Mucosa of rectum (tissue), 2 donors: ENCODE measurements at regions not wholly inside any gene's neighbourhood (a gene's known extent, or its start where the extent isn't known, plus 50 kb on each side); places are given as distances from the start of the nearest gene placed in this dataset.

Experiments
- H3K27ac ChIP-seq, 2 donors: one replicate each; pipeline ENCODE4 v1.7.0; 2013; ENCODE audit warnings: inconsistent platforms in 2 of 2, low read depth in 2 of 2, low read length in 2 of 2
- H3K27me3 ChIP-seq, 2 donors: one replicate each; pipeline ENCODE4 v1.7.0; 2013; ENCODE audit warnings: low read length in 2 of 2; ENCODE audit not compliant: control insufficient read depth in 2 of 2, insufficient read depth in 2 of 2
- H3K36me3 ChIP-seq, 2 donors: one replicate each; pipeline ENCODE4 v1.7.0; 2013; ENCODE audit warnings: low read length in 2 of 2; ENCODE audit not compliant: control insufficient read depth in 2 of 2, insufficient read depth in 2 of 2
- H3K4me1 ChIP-seq, 2 donors: one replicate each; pipeline ENCODE4 v1.7.0; 2013; ENCODE audit warnings: low read length in 2 of 2, mild to moderate bottlenecking in 1 of 2; ENCODE audit not compliant: control insufficient read depth in 2 of 2, insufficient read depth in 2 of 2
- H3K4me3 ChIP-seq, 2 donors: one replicate each; pipeline ENCODE4 v1.7.0; 2013; ENCODE audit warnings: low read length in 2 of 2
- H3K9ac ChIP-seq, 2 donors: one replicate each; pipeline ENCODE4 v1.7.0; 2013; ENCODE audit warnings: low read length in 2 of 2, low read depth in 1 of 2, mild to moderate bottlenecking in 1 of 2
- H3K9me3 ChIP-seq, 2 donors: one replicate each; pipeline ENCODE4 v1.7.0; 2013; ENCODE audit warnings: low read length in 2 of 2; ENCODE audit not compliant: control insufficient read depth in 2 of 2
- donor health status: healthy.
- donor health status: Normal muscosa, but diverticular disease.

- H3K27me3 ChIP-seq: no peaks in the 10 kb centered on the region
- H3K9ac ChIP-seq: no peak overlapping the region
- H3K9me3 ChIP-seq: no peaks in the 10 kb centered on the region
- H3K27ac ChIP-seq: no peak overlapping the region
- no peaks in the 10 kb centered on the region for H3K4me1 ChIP-seq
- H3K4me3 ChIP-seq: no peak overlapping the region
- H3K36me3 ChIP-seq: no peaks in the 10 kb centered on the region
These were observed 113.4 kb upstream of the TCERG1L start for GRCh38 chr10:131424836-131425491.

GRCh38 chr10:131425752-131426533 is 114.4 kb upstream of the TCERG1L start:
- H3K4me1 ChIP-seq: no peaks in the 10 kb centered on the region
- H3K36me3 ChIP-seq: no peaks in the 10 kb centered on the region
- no peak overlapping the region for H3K27ac ChIP-seq
- H3K4me3 ChIP-seq: no peak overlapping the region
- H3K27me3 ChIP-seq: no peaks in the 10 kb centered on the region
- no peak overlapping the region for H3K9ac ChIP-seq
- H3K9me3 ChIP-seq: no peaks in the 10 kb centered on the region

- no peaks in the 10 kb centered on the region for H3K27me3 ChIP-seq
- H3K9ac ChIP-seq: no peak overlapping the region
- no peaks in the 10 kb centered on the region for H3K36me3 ChIP-seq
- no peaks in the 10 kb centered on the region for H3K4me1 ChIP-seq
- H3K9me3 ChIP-seq: no peaks in the 10 kb centered on the region
- H3K27ac ChIP-seq: no peak overlapping the region
- no peak overlapping the region for H3K4me3 ChIP-seq
These were observed 115.0 kb upstream of the TCERG1L start for GRCh38 chr10:131426534-131426898.

GRCh38 chr10:131427281-131427680 is 115.8 kb upstream of the TCERG1L start:
- no peaks in the 10 kb centered on the region for H3K27me3 ChIP-seq
- no peak overlapping the region for H3K27ac ChIP-seq
- H3K9me3 ChIP-seq: no peaks in the 10 kb centered on the region
- no peak overlapping the region for H3K9ac ChIP-seq
- no peak overlapping the region for H3K4me3 ChIP-seq
- no peaks in the 10 kb centered on the region for H3K36me3 ChIP-seq
- no peaks in the 10 kb centered on the region for H3K4me1 ChIP-seq

GRCh38 chr10:131427901-131428300 is 116.4 kb upstream of the TCERG1L start:
- H3K27me3 ChIP-seq: no peaks in the 10 kb centered on the region
- H3K27ac ChIP-seq: no peak overlapping the region
- H3K9me3 ChIP-seq: no peaks in the 10 kb centered on the region
- H3K4me3 ChIP-seq: no peak overlapping the region
- no peak overlapping the region for H3K9ac ChIP-seq
- H3K36me3 ChIP-seq: no peaks in the 10 kb centered on the region
- no peaks in the 10 kb centered on the region for H3K4me1 ChIP-seq

GRCh38 chr10:131429141-131429540 is 117.6 kb upstream of the TCERG1L start:
- Histone ChIP-seq H3K9me3 (no peaks in the 10 kb centered on the region), H3K9ac (no peak overlapping the region), H3K27me3 (no peaks in the 10 kb centered on the region), H3K4me1 (no peaks in the 10 kb centered on the region), H3K27ac (no peak overlapping the region), H3K36me3 (no peaks in the 10 kb centered on the region), H3K4me3 (no peak overlapping the region)

GRCh38 chr10:131429942-131430341 is 118.4 kb upstream of the TCERG1L start:
- no peak overlapping the region for H3K27ac ChIP-seq
- no peak overlapping the region for H3K9ac ChIP-seq
- no peaks in the 10 kb centered on the region for H3K27me3 ChIP-seq

GRCh38 chr10:131430716-131431412 is 119.3 kb upstream of the TCERG1L start:
- Histone ChIP-seq H3K27me3 (no peaks in the 10 kb centered on the region), H3K27ac (no peak overlapping the region), H3K9me3 (no peaks in the 10 kb centered on the region), H3K4me3 (no peak overlapping the region), H3K36me3 (no peaks in the 10 kb centered on the region), H3K4me1 (no peaks in the 10 kb centered on the region), H3K9ac (no peak overlapping the region)

More at GRCh38 chr10:131429942-131430341, 118.4 kb upstream of the TCERG1L start:
- H3K4me3 ChIP-seq: no peak overlapping the region
- no peaks in the 10 kb centered on the region for H3K36me3 ChIP-seq
- no peaks in the 10 kb centered on the region for H3K4me1 ChIP-seq
- no peaks in the 10 kb centered on the region for H3K9me3 ChIP-seq

GRCh38 chr10:131431533-131431932 is 120.0 kb upstream of the TCERG1L start:
- no peak overlapping the region for H3K9ac ChIP-seq
- no peak overlapping the region for H3K27ac ChIP-seq
- no peak overlapping the region for H3K4me3 ChIP-seq
- H3K4me1 ChIP-seq: no peaks in the 10 kb centered on the region
- H3K36me3 ChIP-seq: no peaks in the 10 kb centered on the region
- H3K27me3 ChIP-seq: no peaks in the 10 kb centered on the region
- H3K9me3 ChIP-seq: no peaks in the 10 kb centered on the region

GRCh38 chr10:131431978-131432690 is 120.6 kb upstream of the TCERG1L start:
- Histone ChIP-seq H3K9ac (no peak overlapping the region), H3K36me3 (no peaks in the 10 kb centered on the region), H3K27me3 (no peaks in the 10 kb centered on the region), H3K4me1 (no peaks in the 10 kb centered on the region), H3K4me3 (no peak overlapping the region), H3K27ac (no peak overlapping the region), H3K9me3 (no peaks in the 10 kb centered on the region)
